K562 (cell line): ENCODE measurements at regions not wholly inside any gene's neighbourhood (a gene's known extent, or its start where the extent isn't known, plus 50 kb on each side); places are given as distances from the start of the nearest gene placed in this dataset.

ENCODE experiments used
- ARHGAP35 ChIP-seq: fragments of 450-650 bp; IDR thresholded peaks from 2 replicates; pipeline ENCODE4 v1.6.1; 2018; ENCODE audit not compliant: partially characterized antibody
- CTCF ChIP-seq, 3 experiments: IDR thresholded peaks in 2 of 3; conservative IDR thresholded peaks in 1 of 3; 2 replicates each; pipeline ENCODE4 v1.5.1; 2011 to 2012; ENCODE audit warnings: low read length in 3 of 3, mild to moderate bottlenecking in 3 of 3, control low read depth in 2 of 3, improper control_type of control experiment in 1 of 3, inconsistent platforms in 1 of 3, low read depth in 1 of 3, mixed read lengths in 1 of 3, moderate library complexity in 1 of 3; ENCODE audit not compliant: insufficient read depth in 2 of 3
- JUNB ChIP-seq: fragments of 450-650 bp; formaldehyde crosslinking; conservative IDR thresholded peaks from 2 replicates; pipeline ENCODE4 v1.4.0; 2020; ENCODE audit warnings: mild to moderate bottlenecking
- MYC ChIP-seq, 2 experiments: fragments of 250-450 bp in 1 of 2; sonication (Bioruptor Pico) in 1 of 2; IDR thresholded peaks; 2 replicates each; pipeline versions ENCODE4 v1.5.1 to v1.6.1; 2012 to 2021; ENCODE audit warnings: low read depth in 2 of 2, borderline replicate concordance in 1 of 2, improper control_type of control experiment in 1 of 2, low read length in 1 of 2, mild to moderate bottlenecking in 1 of 2, moderate library complexity in 1 of 2
- PCBP2 ChIP-seq: fragments of 200-400 bp; formaldehyde crosslinking; IDR thresholded peaks from 2 replicates; pipeline ENCODE4 v1.6.1; 2018; ENCODE audit warnings: low read length, low read depth, mild to moderate bottlenecking, moderate library complexity; ENCODE audit not compliant: poor library complexity, severe bottlenecking
- RBM39 ChIP-seq: fragments of 200-400 bp; formaldehyde crosslinking; optimal IDR thresholded peaks from 2 replicates; pipeline ENCODE3; 2018; ENCODE audit warnings: low read depth, low read length
- RFX5 ChIP-seq: IDR thresholded peaks from 2 replicates; pipeline ENCODE4 v1.6.1; 2011; ENCODE audit warnings: low read depth, mild to moderate bottlenecking, improper control_type of control experiment, low read length
- SRSF3 ChIP-seq: fragments of 200-400 bp; formaldehyde crosslinking; IDR thresholded peaks from 2 replicates; pipeline ENCODE4 v1.6.1; 2016; ENCODE audit warnings: mild to moderate bottlenecking, low read length, moderate library complexity; ENCODE audit not compliant: insufficient read depth
- ZNF274 ChIP-seq: IDR thresholded peaks from 2 replicates; pipeline ENCODE4 v1.6.1; 2011; ENCODE audit warnings: low read depth, mild to moderate bottlenecking, low read length, moderate library complexity, borderline replicate concordance
- ZNF398 ChIP-seq: fragments of 250-450 bp; sonication (Bioruptor Pico); IDR thresholded peaks from 2 replicates; pipeline ENCODE4 v1.8.0; 2021; ENCODE audit warnings: moderate library complexity, mild to moderate bottlenecking, inconsistent platforms

- no peak for TF ChIP-seq ZNF274
- TF ChIP-seq CTCF (IDR thresholded peaks at IDR 0.05 in 2 of 3, conservative IDR thresholded peaks at IDR 0.05 in 1 of 3; ENCODE audit: insufficient read depth in 2 of 3, low read depth in 1 of 3, low read length in 3 of 3): no peak
- TF ChIP-seq RFX5: no peak
- no peak for TF ChIP-seq RBM39
- no peak for TF ChIP-seq ZNF398 (CRISPR knock-in tag)
- no peak for TF ChIP-seq MYC (IDR thresholded peaks at IDR 0.05; ENCODE audit: low read depth, low read length)
- TF ChIP-seq MYC (CRISPR knock-in tag; IDR thresholded peaks at IDR 0.05; ENCODE audit: borderline replicate concordance, low read depth): no peak
- TF ChIP-seq ARHGAP35: no peak
- no peak for TF ChIP-seq JUNB (CRISPR knock-in tag)
- TF ChIP-seq SRSF3: no peak
- no peak for TF ChIP-seq PCBP2
Observed at GRCh38 chr16:80279656-80280055, 261.1 kb upstream of the DYNLRB2 start.
